Heart right ventricle (tissue), 16 donors: ENCODE measurements at regions not wholly inside any gene's neighbourhood (a gene's known extent, or its start where the extent isn't known, plus 50 kb on each side); places are given as distances from the start of the nearest gene placed in this dataset.
A peak's percentile ranks its signal among the peaks of the same experiment; 100 is the strongest.

Experiments used
- ATAC-seq, 8 donors: fragments of 200-7000 bp; cut with Tn5 transposase; one replicate each; pipeline ENCODE4 v1.9.1; 2020; ENCODE audit warnings: mild to moderate bottlenecking in 8 of 8, moderate library complexity in 8 of 8, moderate number of reproducible peaks in 1 of 8
- DNase-seq, 2 donors: peaks; one replicate each; pipeline ENCODE4 v3.0.0-alpha.2; 2020
- H3K27ac ChIP-seq, 10 donors: fragments of 200-600 bp; sonication (generic) in 2 of 10; one replicate each; pipeline versions ENCODE4 v1.5.0 to v1.8.0; 2020 to 2022; ENCODE audit warnings: mild to moderate bottlenecking in 3 of 10
- H3K27me3 ChIP-seq, 7 donors: fragments of 200-600 bp; one replicate each; pipeline ENCODE4 v1.8.0; 2021 to 2022; ENCODE audit warnings: mild to moderate bottlenecking in 2 of 7
- H3K36me3 ChIP-seq, 9 donors: fragments of 200-600 bp; sonication (generic) in 1 of 9; one replicate each; pipeline versions ENCODE4 v1.5.0 to v1.8.0; 2020 to 2022; ENCODE audit warnings: mild to moderate bottlenecking in 2 of 9
- H3K4me1 ChIP-seq, 9 donors: fragments of 200-600 bp; sonication (generic) in 1 of 9; one replicate each; pipeline versions ENCODE4 v1.5.0 to v1.8.0; 2020 to 2022; ENCODE audit warnings: mild to moderate bottlenecking in 4 of 9
- H3K4me3 ChIP-seq, 10 donors: fragments of 200-600 bp; sonication (generic) in 2 of 10; one replicate each; pipeline versions ENCODE4 v1.5.0 to v1.8.0; 2020 to 2022; ENCODE audit warnings: mild to moderate bottlenecking in 7 of 10, moderate library complexity in 2 of 10
- H3K9me3 ChIP-seq, 11 donors: fragments of 200-600 bp in 10 of 11; sonication (generic) in 2 of 11; one replicate each; pipeline versions ENCODE4 v1.5.0 to v1.8.0; 2013 to 2022; ENCODE audit warnings: mild to moderate bottlenecking in 2 of 11, control low read depth in 1 of 11, moderate library complexity in 1 of 11
- CTCF ChIP-seq, 9 donors: fragments of 200-600 bp; sonication (generic) in 2 of 9; IDR thresholded peaks; one replicate each; pipeline versions ENCODE4 v1.5.0 to v1.8.0; 2021 to 2022; ENCODE audit warnings: antibody characterized with exemption in 9 of 9, mild to moderate bottlenecking in 5 of 9, moderate library complexity in 1 of 9
- WGBS, 2 donors: extraction: QIAGEN DNeasy Blood & Tissue Kit; methylation state at CpG; one replicate each; pipeline ENCODE4 v1.1.7; 2013; ENCODE audit warnings: inconsistent platforms in 1 of 2; 5-methylcytosine and 5-hydroxymethylcytosine counted together
- intact Hi-C, 10 donors: fragments of 100-400 bp; cut with DNase I; formaldehyde crosslinking; loops; one replicate each; pipeline versions ENCODE4 v1.11.1 to v1.14.2; 2022
- donor health status: Arrhythmogenic right ventricular cardiomyopathy.
- donor health status: ischemic (EF 13 %, LVEDD 7.1; RV severe dilation, severe dysfunction).
- donor health status: healthy with polysubstance abuse.
- donor health status: DM: no; HTN: yes; CAD: no.
- donor health status: DM: no; HTN: no; CAD: no.
- donor health status: ischemic (EF 25% LVEDD 6.9; RV normal size, moderate dysfunction).
- donor health status: ischemic (EF 25% LVEDD 5.7; RV mildly dilated, moderate dysfunction).
- donor health status: healthy.
- donor health status: DM: yes; HTN: yes; CAD: no.
- donor health status: Ischemic cardiomyopathy.
- donor health status: ischemic (EF 35%, LVEDD 5.7; RV mildly dilated, moderate dysfunction).
- donor health status: nonischemic (EF 11% LVEDD 7.7; RV severe dilation, severe dysfunction).
- donor health status: DM: yes; HTN: yes; CAD: no.
- donor health status: PGD.
- donor health status: ischemic (EF 29% LVEDD 5.4; RV normal size, mild dysfunction).
- donor health status: nonischemic (EF 23%, LVEDD 6.1; RV moderate dilation, normal function).

GRCh38 chr1:95352767-95353166 lies 118.8 kb downstream of the RWDD3 start:
- Histone ChIP-seq H3K4me1 (peaks cover 0 to 8% (median 0%) of the 10 kb centered on the region in 9 donors), H3K9me3 (no peaks in the 10 kb centered on the region), H3K27me3 (peaks cover 0 to 3% (median 0%) of the 10 kb centered on the region in 7 donors), H3K27ac (no peak overlapping the region), H3K36me3 (no peaks in the 10 kb centered on the region), H3K4me3 (no peak overlapping the region)
- WGBS, 2 donors = 32 to 40% methylated on average over 2 of the region's 2 CpGs
- peak in 2 of 8 donors; percentile 37 to 85 for ATAC-seq
- DNase-seq = no peak
- intact Hi-C loops = no loop called here
- no peak for TF ChIP-seq CTCF (IDR thresholded peaks at IDR 0.05)

- TF ChIP-seq CTCF (IDR thresholded peaks at IDR 0.05) = no peak
- H3K27me3 ChIP-seq = peaks cover 0 to 3% (median 0%) of the 10 kb centered on the region in 7 donors
- H3K9me3 ChIP-seq = no peaks in the 10 kb centered on the region
- ATAC-seq = peak in 3 of 8 donors; percentile 45 to 72 (median 56)
- no peak overlapping the region for H3K4me3 ChIP-seq
- no peak for DNase-seq
- WGBS, 2 donors = 25 to 38% methylated on average over 3 of the region's 3 CpGs
- intact Hi-C loops = no loop called here
- H3K27ac ChIP-seq = no peak overlapping the region
- peaks cover 0 to 8% (median 0%) of the 10 kb centered on the region in 9 donors for H3K4me1 ChIP-seq
- H3K36me3 ChIP-seq = no peaks in the 10 kb centered on the region
Measured at GRCh38 chr1:95353194-95353593, 119.2 kb downstream of the RWDD3 start.

GRCh38 chr1:95364546-95364945 lies 130.5 kb downstream of the RWDD3 start:
- DNase-seq (no peak), ATAC-seq (no peak)
- H3K36me3 ChIP-seq = no peaks in the 10 kb centered on the region
- TF ChIP-seq CTCF (IDR thresholded peaks at IDR 0.05) = no peak
- 69 to 75% methylated on average over 1 of the region's 1 CpG for WGBS, 2 donors
- peaks cover 0 to 4% (median 0%) of the 10 kb centered on the region in 7 donors for H3K27me3 ChIP-seq
- H3K9me3 ChIP-seq = no peaks in the 10 kb centered on the region
- intact Hi-C loops = no loop called here
- H3K4me3 ChIP-seq = no peak overlapping the region
- no peaks in the 10 kb centered on the region for H3K4me1 ChIP-seq
- no peak overlapping the region for H3K27ac ChIP-seq

- no peaks in the 10 kb centered on the region for H3K9me3 ChIP-seq
- no peaks in the 10 kb centered on the region for H3K4me1 ChIP-seq
- H3K36me3 ChIP-seq = no peaks in the 10 kb centered on the region
- ATAC-seq = no peak
- no peak for TF ChIP-seq CTCF (IDR thresholded peaks at IDR 0.05)
- 77 to 78% methylated on average over 3 of the region's 3 CpGs for WGBS, 2 donors
- no peak overlapping the region for H3K4me3 ChIP-seq
- H3K27me3 ChIP-seq = peaks cover 0 to 4% (median 0%) of the 10 kb centered on the region in 7 donors
- intact Hi-C loops = no loop called here
- no peak overlapping the region for H3K27ac ChIP-seq
- no peak for DNase-seq
Measured at GRCh38 chr1:95366498-95366897, 132.5 kb downstream of the RWDD3 start.
